H1 (cell line): ENCODE measurements at regions not wholly inside any gene's neighbourhood (a gene's known extent, or its start where the extent isn't known, plus 50 kb on each side); places are given as distances from the start of the nearest gene placed in this dataset.
"Not testable (repeated sequence)": the region's sequence is repeated elsewhere in the genome, so short reads cannot be mapped to it uniquely, and the experiment has no call there.

ENCODE experiments used
- CTCF ChIA-PET: fragments of 300-600 bp; sonication (Branson Sonifier 250); formaldehyde crosslinking; loops from one replicate; lab custom pipeline; 2021; ENCODE audit not compliant: partially characterized antibody; lab: Charles Lee
- POLR2A ChIA-PET: fragments of 300-600 bp; sonication (Branson Sonifier 250); formaldehyde crosslinking; loops from one replicate; lab custom pipeline; 2021; ENCODE audit warnings: inconsistent platforms; ENCODE audit not compliant: partially characterized antibody; lab: Charles Lee
- DNase-seq, 2 experiments: peaks; one replicate each; pipeline versions ENCODE4 v3.0.0 to v3.0.0-alpha.2; 2010 to 2022; ENCODE audit warnings: low spot score in 2 of 2, low read depth in 1 of 2, mixed read lengths in 1 of 2
- FAIRE-seq: peaks from 2 replicates; lab custom pipeline; 2011; peaks lifted over from hg19 to GRCh38; lab: Jason Lieb, UNC
- H2AFZ ChIP-seq: 2 replicates; pipeline ENCODE4 v1.8.1; 2012; ENCODE audit warnings: low read length, inconsistent platforms
- H2AK5ac ChIP-seq: 2 replicates; pipeline ENCODE4 v1.6.1; 2013; ENCODE audit warnings: low read depth, low read length
- H2BK120ac ChIP-seq: replicated peaks from 2 replicates; pipeline ENCODE3; 2013; ENCODE audit warnings: low read depth, low read length, inconsistent platforms
- H2BK12ac ChIP-seq: 2 replicates; pipeline ENCODE4 v1.6.1; 2013; ENCODE audit warnings: low read depth, low read length
- H2BK15ac ChIP-seq: 2 replicates; pipeline ENCODE4 v1.6.1; 2013; ENCODE audit warnings: low read length
- H2BK20ac ChIP-seq: 2 replicates; pipeline ENCODE4 v1.6.1; 2013; ENCODE audit warnings: low read length
- H2BK5ac ChIP-seq: 2 replicates; pipeline ENCODE4 v1.6.1; 2013; ENCODE audit warnings: low read depth, low read length
- H3K14ac ChIP-seq: 2 replicates; pipeline ENCODE4 v1.6.1; 2013; ENCODE audit warnings: inconsistent platforms; ENCODE audit not compliant: insufficient read length
- H3K18ac ChIP-seq: 2 replicates; pipeline ENCODE4 v1.6.1; 2013; ENCODE audit warnings: low read length; ENCODE audit errors: extremely low read depth
- H3K23ac ChIP-seq: 2 replicates; pipeline ENCODE4 v1.6.1; 2013; ENCODE audit warnings: inconsistent platforms; ENCODE audit not compliant: insufficient read length
- H3K23me2 ChIP-seq: 2 replicates; pipeline ENCODE4 v1.6.1; 2013; ENCODE audit warnings: low read depth, low read length
- H3K27ac ChIP-seq: 2 replicates; pipeline ENCODE4 v1.6.1; 2011; ENCODE audit warnings: low read depth, low read length, inconsistent platforms
- H3K27me3 ChIP-seq, 4 experiments: replicated peaks in 1 of 4; 1 replicate in 1 of 4; 2 replicates in 3 of 4; pipeline versions ENCODE4 v1.6.1 to v1.8.1; 2011 to 2013; ENCODE audit warnings: low read length in 3 of 4, mild to moderate bottlenecking in 3 of 4, inconsistent platforms in 2 of 4, mixed read lengths in 2 of 4, moderate library complexity in 1 of 4; ENCODE audit not compliant: control insufficient read depth in 3 of 4, insufficient read depth in 3 of 4; ENCODE audit errors: extremely low read depth in 1 of 4
- H3K36me3 ChIP-seq, 4 experiments: 2 replicates each; pipeline versions ENCODE4 v1.6.1 to v1.8.1; 2011 to 2013; ENCODE audit warnings: mild to moderate bottlenecking in 4 of 4, low read length in 3 of 4, moderate library complexity in 2 of 4, control low read depth in 1 of 4, inconsistent platforms in 1 of 4; ENCODE audit not compliant: insufficient read depth in 4 of 4, control insufficient read depth in 2 of 4
- H3K4ac ChIP-seq: replicated peaks from 2 replicates; pipeline ENCODE3; 2013; ENCODE audit warnings: low read length, low read depth, mixed read lengths, inconsistent platforms; ENCODE audit not compliant: insufficient read length
- H3K4me1 ChIP-seq, 4 experiments: replicated peaks in 1 of 4; 1 replicate in 1 of 4; 2 replicates in 3 of 4; pipeline versions ENCODE4 v1.6.1 to v1.8.1; 2011 to 2013; ENCODE audit warnings: low read length in 3 of 4, inconsistent platforms in 2 of 4, mixed read lengths in 1 of 4; ENCODE audit not compliant: insufficient read depth in 4 of 4, control insufficient read depth in 3 of 4
- H3K4me2 ChIP-seq, 2 experiments: 2 replicates each; pipeline versions ENCODE4 v1.6.1 to v1.8.1; 2011 to 2013; ENCODE audit warnings: low read depth in 2 of 2, low read length in 2 of 2, control low read depth in 1 of 2, inconsistent platforms in 1 of 2, mild to moderate bottlenecking in 1 of 2; ENCODE audit not compliant: insufficient read depth in 1 of 2
- H3K4me3 ChIP-seq, 4 experiments: fragments of 200-600, 300-600 bp in 1 of 4; sonication (generic), shearing (Covaris generic), sonication (Bioruptor Twin) in 1 of 4; 2 replicates each; pipeline versions ENCODE4 v1.5.1 to v1.8.1; 2011 to 2016; ENCODE audit warnings: low read length in 4 of 4, low read depth in 3 of 4, control low read depth in 2 of 4, inconsistent platforms in 2 of 4, mild to moderate bottlenecking in 2 of 4, mixed read lengths in 1 of 4, moderate library complexity in 1 of 4; ENCODE audit not compliant: insufficient read depth in 2 of 4; ENCODE audit errors: extremely low read depth in 1 of 4
- H3K56ac ChIP-seq: replicated peaks from 2 replicates; pipeline ENCODE3; 2013; ENCODE audit warnings: low read depth, mild to moderate bottlenecking, mixed read lengths, low read length, inconsistent platforms; ENCODE audit not compliant: insufficient read length
- H3K79me1 ChIP-seq: 2 replicates; pipeline ENCODE4 v1.6.1; 2013; ENCODE audit warnings: low read depth, low read length, control low read depth
- H3K79me2 ChIP-seq, 2 experiments: 2 replicates each; pipeline versions ENCODE4 v1.6.1 to v1.8.1; 2012 to 2013; ENCODE audit warnings: low read length in 2 of 2, mild to moderate bottlenecking in 2 of 2, inconsistent platforms in 1 of 2; ENCODE audit not compliant: insufficient read depth in 2 of 2, control insufficient read depth in 1 of 2
- H3K9ac ChIP-seq, 4 experiments: replicated peaks in 1 of 4; 1 replicate in 1 of 4; 2 replicates in 3 of 4; pipeline versions ENCODE4 v1.6.1 to v1.8.1; 2011 to 2013; ENCODE audit warnings: low read depth in 3 of 4, low read length in 3 of 4, control low read depth in 2 of 4, mild to moderate bottlenecking in 2 of 4, moderate library complexity in 2 of 4, inconsistent platforms in 1 of 4; ENCODE audit errors: extremely low read depth in 1 of 4
- H3K9me3 ChIP-seq, 2 experiments: 2 replicates each; pipeline versions ENCODE4 v1.6.1 to v1.8.1; 2012 to 2013; ENCODE audit warnings: mild to moderate bottlenecking in 2 of 2, moderate library complexity in 2 of 2, control low read depth in 1 of 2, inconsistent platforms in 1 of 2, low read depth in 1 of 2, low read length in 1 of 2, mixed read lengths in 1 of 2; ENCODE audit not compliant: insufficient read depth in 2 of 2
- H4K20me1 ChIP-seq, 2 experiments: replicated peaks in 1 of 2; 2 replicates each; pipeline versions ENCODE3 to v1.8.1; 2011 to 2013; ENCODE audit warnings: inconsistent platforms in 2 of 2, low read length in 2 of 2, mild to moderate bottlenecking in 1 of 2; ENCODE audit not compliant: insufficient read depth in 2 of 2, control insufficient read depth in 1 of 2
- H4K5ac ChIP-seq: 2 replicates; pipeline ENCODE4 v1.6.1; 2013; ENCODE audit warnings: low read length, low read depth, mixed read lengths, inconsistent platforms; ENCODE audit not compliant: insufficient read length
- H4K8ac ChIP-seq: 2 replicates; pipeline ENCODE4 v1.8.0; 2013; ENCODE audit warnings: mild to moderate bottlenecking, moderate library complexity, low read length, inconsistent platforms; ENCODE audit not compliant: insufficient read depth; ENCODE audit errors: extremely low read depth
- H4K91ac ChIP-seq: replicated peaks from 2 replicates; pipeline ENCODE3; 2013; ENCODE audit warnings: low read length, mixed read lengths, inconsistent platforms; ENCODE audit not compliant: insufficient read length
- RAD21 ChIP-seq, 2 experiments: IDR thresholded peaks in 1 of 2; conservative IDR thresholded peaks in 1 of 2; 2 replicates each; pipeline ENCODE4 v1.6.1; 2011; ENCODE audit warnings: low read depth in 2 of 2, low read length in 2 of 2, improper control_type of control experiment in 1 of 2, inconsistent platforms in 1 of 2, mild to moderate bottlenecking in 1 of 2, moderate library complexity in 1 of 2
- SP1 ChIP-seq: IDR thresholded peaks from 2 replicates; pipeline ENCODE4 v1.6.1; 2011; ENCODE audit warnings: low read depth, low read length
- WGBS, 2 experiments: shearing (Covaris generic) in 1 of 2; methylation state at CpG; one replicate each; pipeline versions ENCODE4 v1.1.6 to v1.1.7; 2013 to 2015; ENCODE audit warnings: low lambda C conversion rate in 2 of 2, mixed read lengths in 2 of 2, inconsistent platforms in 1 of 2, low coverage in 1 of 2, missing lambda C conversion rate in 1 of 2; ENCODE audit not compliant: insufficient replicate concordance in 2 of 2, insufficient coverage in 1 of 2, insufficient read length in 1 of 2; ENCODE audit errors: extremely low coverage in 1 of 2, missing lambda C conversion rate in 1 of 2; 5-methylcytosine and 5-hydroxymethylcytosine counted together

DNA sequence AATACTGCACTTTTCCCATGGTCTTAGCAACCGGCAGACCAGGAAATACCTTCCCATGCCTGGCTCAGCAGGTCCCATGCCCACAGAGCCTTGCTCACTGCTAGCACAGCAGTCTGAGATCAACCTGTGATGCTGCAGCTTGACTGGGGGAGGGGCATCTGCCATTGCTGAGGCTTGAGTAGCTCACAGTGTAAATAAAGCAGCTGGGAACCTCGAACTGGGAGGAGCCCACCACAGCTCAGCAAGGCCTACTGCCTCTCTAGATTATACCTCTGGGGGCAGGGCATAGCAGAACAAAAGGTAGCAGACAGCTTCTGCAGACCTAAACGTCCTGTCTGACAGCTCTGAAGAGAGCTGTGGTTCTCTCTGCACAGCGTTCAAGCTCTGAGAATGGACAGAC lies 186.2 kb upstream of the AVPR1A start:
- 70% methylated on average over 4 of the region's 4 CpGs; no CpG with 5 or more reads in 1 of the 2 experiments for WGBS, 2 experiments
- H3K56ac ChIP-seq, H4K8ac ChIP-seq, H3K14ac ChIP-seq, H2AK5ac ChIP-seq, H3K18ac ChIP-seq, H3K4me3 ChIP-seq, H3K23ac ChIP-seq, H2BK15ac ChIP-seq, H3K79me2 ChIP-seq, H3K23me2 ChIP-seq, H4K20me1 ChIP-seq, FAIRE-seq, H4K91ac ChIP-seq, H3K4me1 ChIP-seq, H3K9me3 ChIP-seq, H2BK120ac ChIP-seq, H2BK20ac ChIP-seq, H3K79me1 ChIP-seq, H4K5ac ChIP-seq, H3K9ac ChIP-seq, H3K4ac ChIP-seq, H3K36me3 ChIP-seq, H2BK5ac ChIP-seq, POLR2A ChIA-PET, H3K27ac ChIP-seq, H3K27me3 ChIP-seq: not testable (repeated sequence)
- peak overlapping the region; percentile 99 for H2AFZ ChIP-seq
- 0 out of 4 replicates have a peak overlapping the region, but pooled peaks of 1 of the 2 experiments have one; percentile 6 for H3K4me2 ChIP-seq
- CTCF ChIA-PET: interaction anchor here (1.1 to 1.8 kb wide), 3 partner anchors 16 to 59 kb away, joined by 3 to 6 read pairs (median 4); no protein-coding TSS in a partner anchor
- H2BK12ac ChIP-seq: 0 out of 2 replicates have a peak overlapping the region, but pooled peaks have one; percentile 17
- 0 out of 4 replicates have a peak, but pooled peaks of 1 of the 2 experiments have one; percentile 2 for TF ChIP-seq RAD21 (IDR thresholded peaks at IDR 0.05 in 1 of 2, conservative IDR thresholded peaks at IDR 0.05 in 1 of 2; ENCODE audit: low read depth in 2 of 2, low read length in 2 of 2)
- TF ChIP-seq SP1: 0 out of 2 replicates have a peak, but pooled peaks have one; percentile 23
- DNase-seq: peak in 1 of 2 experiments; percentile 15
